Tibial nerve (tissue), 3 donors: ENCODE measurements at regions not wholly inside any gene's neighbourhood (a gene's known extent, or its start where the extent isn't known, plus 50 kb on each side); places are given as distances from the start of the nearest gene placed in this dataset.

ENCODE experiments used
- POLR2A ChIP-seq, 2 donors: fragments of 450-650 bp; IDR thresholded peaks; one replicate each; pipeline ENCODE4 v1.6.1; 2017; ENCODE audit warnings: antibody characterized with exemption in 2 of 2, mild to moderate bottlenecking in 2 of 2, moderate library complexity in 2 of 2
- TF ChIP-seq, protein P1 (sequence below), 5 experiments: fragments of 200-600 bp in 3 of 5; fragments of 450-650 bp in 2 of 5; sonication (generic) in 3 of 5; IDR thresholded peaks; one replicate each; pipeline ENCODE4 v1.5.1; 2016 to 2019; ENCODE audit warnings: antibody characterized with exemption in 5 of 5, mild to moderate bottlenecking in 3 of 5, moderate library complexity in 2 of 5

DNA sequence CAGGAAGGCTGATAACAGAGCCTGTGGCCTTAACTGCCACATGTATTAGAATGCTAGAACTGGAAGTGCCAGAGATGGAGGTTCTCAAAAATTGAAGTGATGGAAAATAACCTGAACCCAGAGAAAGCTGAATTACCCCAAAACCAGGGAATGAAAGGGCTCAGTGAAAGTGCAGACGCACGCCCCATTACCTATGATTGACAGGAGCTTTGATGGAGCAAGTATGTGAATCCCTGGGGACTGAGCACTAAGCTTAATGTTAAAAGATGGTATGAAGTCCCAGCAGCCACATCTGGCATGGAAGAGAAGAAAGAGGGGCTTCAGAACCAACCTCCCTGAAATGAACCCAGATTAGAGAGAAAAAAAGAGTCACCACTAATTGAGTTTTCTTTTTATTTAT, 118.4 kb upstream of the FHIT start:
- TF ChIP-seq, protein P1, sequence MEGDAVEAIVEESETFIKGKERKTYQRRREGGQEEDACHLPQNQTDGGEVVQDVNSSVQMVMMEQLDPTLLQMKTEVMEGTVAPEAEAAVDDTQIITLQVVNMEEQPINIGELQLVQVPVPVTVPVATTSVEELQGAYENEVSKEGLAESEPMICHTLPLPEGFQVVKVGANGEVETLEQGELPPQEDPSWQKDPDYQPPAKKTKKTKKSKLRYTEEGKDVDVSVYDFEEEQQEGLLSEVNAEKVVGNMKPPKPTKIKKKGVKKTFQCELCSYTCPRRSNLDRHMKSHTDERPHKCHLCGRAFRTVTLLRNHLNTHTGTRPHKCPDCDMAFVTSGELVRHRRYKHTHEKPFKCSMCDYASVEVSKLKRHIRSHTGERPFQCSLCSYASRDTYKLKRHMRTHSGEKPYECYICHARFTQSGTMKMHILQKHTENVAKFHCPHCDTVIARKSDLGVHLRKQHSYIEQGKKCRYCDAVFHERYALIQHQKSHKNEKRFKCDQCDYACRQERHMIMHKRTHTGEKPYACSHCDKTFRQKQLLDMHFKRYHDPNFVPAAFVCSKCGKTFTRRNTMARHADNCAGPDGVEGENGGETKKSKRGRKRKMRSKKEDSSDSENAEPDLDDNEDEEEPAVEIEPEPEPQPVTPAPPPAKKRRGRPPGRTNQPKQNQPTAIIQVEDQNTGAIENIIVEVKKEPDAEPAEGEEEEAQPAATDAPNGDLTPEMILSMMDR (IDR thresholded peaks at IDR 0.05) = no peak
- TF ChIP-seq POLR2A (IDR thresholded peaks at IDR 0.05) = no peak
